GM18873 (cell line): ENCODE measurements at regions not wholly inside any gene's neighbourhood (a gene's known extent, or its start where the extent isn't known, plus 50 kb on each side); places are given as distances from the start of the nearest gene placed in this dataset.

Source experiments
- ATAC-seq: cut with Tn5 transposase; IDR thresholded peaks from one replicate; pipeline ENCODE4 v1.9.1; 2021; ENCODE audit warnings: mild to moderate bottlenecking, moderate library complexity, moderate number of reproducible peaks; ENCODE audit not compliant: unreplicated experiment, low FRiP score

DNA sequence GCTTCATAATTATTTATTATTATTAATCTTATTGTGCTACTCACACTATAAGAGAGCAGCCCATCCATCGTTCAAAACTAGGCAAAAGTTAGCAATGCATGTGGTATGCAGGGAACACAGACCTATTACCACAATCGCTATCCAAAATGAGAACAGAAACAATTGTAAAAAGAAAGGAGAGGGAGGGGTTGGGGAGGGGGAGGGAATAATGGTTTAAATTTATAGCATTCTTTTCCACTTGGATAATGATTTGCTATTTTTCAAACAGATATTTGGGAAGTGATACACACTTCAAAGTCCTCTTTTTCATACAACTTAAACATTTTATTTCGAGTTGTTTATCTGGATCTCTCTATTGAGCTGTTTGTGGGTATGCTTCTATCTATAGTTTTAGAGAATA is 248.6 kb upstream of the SOX5 start:
- ATAC-seq = no peak

DNA sequence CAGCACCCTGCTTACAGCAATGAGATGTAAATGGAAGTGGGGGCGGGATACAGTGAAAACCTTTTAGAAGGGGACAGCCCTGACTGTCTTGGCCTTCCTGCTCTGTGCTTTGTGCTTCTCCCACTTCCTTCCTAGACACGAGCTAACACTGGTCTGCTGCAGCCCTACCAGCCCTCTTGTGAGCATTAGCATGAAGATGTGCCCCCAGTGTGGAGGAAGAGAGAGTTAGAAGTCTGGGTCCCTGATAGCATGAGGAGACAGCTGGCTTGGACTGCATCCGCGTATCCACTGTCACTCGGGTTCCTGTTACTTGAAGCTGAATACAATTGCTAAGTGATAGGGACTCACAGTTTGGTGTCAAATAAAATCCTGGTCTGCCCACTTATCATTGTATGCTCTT is 248.1 kb upstream of the SOX5 start:
- no peak for ATAC-seq

DNA sequence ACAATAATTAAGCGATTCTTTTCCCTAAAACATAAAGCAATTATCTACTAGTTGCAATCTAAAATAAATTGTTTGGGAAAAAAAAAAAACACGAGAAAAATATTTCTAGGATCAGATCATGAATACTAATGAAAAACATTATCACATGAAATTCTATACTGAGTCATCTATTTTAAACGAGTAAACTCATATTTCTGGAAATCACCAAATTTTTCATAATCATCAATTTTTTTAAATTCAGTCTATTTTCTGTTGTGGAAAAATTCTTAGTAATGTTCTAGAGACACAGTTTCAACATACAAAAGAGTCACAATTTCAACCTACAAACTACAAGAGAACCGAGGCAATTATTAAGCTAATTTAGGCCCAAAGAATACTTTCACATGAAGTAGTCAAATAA is 245.6 kb upstream of the SOX5 start:
- ATAC-seq = no peak

DNA sequence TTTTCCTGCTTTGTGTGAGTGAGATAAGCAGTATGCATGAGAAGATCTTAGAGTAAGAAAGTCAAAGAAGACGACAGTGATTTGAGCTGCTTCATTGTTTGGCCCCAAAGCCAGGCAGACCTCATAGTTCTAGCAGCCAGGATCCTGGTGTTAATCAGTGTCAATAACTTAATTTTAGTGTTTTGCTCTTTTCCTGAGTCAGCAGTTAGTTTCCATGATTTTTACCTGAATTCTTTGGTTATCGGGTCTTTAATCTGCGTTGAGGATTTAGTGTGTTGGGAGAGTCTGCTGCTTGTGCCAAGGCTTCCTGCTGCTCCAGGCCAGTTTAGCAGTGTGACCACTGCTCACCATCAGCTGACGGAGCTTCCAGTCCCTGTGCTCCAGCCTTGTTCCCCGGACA is 241.6 kb upstream of the SOX5 start:
- no peak for ATAC-seq

DNA sequence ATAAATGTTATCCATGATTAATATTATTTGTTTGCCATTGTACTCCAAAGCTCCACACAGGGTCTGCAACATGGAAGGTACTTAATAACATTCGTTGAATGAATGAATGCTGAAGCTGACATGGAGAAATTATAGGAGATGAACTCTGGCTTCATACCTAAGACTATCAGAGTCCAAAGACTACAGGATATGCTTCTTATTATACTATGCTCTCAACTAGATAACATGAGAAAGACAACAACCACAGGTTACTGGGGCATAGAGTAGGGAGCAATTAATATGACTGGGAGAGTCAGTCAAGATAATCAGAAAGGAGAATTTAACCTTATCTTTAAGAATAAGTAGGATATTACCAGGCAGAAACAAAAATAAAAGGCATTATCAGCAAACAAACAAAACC is 236.3 kb upstream of the SOX5 start:
- no peak for ATAC-seq

DNA sequence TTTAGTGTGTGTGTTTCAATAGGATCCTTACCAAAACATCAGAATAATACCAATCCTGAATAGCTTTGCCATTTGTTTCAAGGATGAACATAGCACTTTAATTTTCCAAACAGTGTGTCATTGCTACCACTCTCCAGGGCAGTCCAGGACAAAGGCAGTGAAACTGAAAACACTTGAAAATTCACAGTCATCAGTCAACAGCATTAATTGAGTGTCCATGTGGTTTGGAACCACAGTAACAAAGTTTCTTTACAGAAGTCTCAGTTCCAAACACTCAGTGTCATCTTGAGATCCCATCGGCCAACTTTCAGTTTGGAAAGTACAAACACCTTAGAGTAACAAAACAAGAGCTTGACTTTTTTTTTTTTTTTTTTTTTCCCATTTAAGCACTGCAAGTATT is 228.4 kb upstream of the SOX5 start:
- ATAC-seq = peak; percentile 92

DNA sequence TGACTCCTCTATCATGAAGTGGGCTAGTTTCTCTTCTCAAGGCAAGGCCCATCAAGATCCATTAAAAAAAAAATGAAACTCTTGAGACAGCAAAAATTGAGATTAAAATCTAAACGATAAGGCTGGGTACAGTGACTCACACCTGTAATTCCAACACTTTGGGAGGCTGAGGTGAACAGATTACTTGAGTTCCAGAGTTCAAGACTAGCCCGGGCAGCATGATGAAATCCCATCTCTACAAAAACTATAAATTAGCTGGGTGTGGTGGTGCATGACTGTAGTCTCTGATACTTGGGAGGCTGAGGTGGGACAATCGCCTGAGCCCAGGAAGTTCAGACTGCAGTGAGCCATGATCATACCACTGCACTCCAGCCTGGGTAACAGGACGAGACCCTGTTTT is 226.5 kb upstream of the SOX5 start:
- ATAC-seq = no peak

DNA sequence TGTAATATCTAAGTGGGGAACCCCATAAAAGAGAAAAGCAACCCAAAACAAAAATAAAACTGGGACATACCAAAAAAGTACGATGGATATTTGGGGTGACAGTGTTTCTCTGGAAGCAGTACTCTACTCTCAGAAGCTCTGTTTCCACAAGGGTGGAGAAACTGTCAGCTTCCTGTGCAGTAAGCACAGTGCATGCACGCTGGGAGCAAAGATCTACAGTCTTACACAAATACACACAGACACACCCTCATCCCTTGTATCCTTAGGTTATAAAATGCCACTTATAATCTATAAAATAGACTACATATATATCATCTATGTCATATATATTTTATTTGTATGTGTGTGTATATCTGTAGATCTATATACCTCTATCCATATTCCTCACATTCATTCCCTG is 225.8 kb upstream of the SOX5 start:
- no peak for ATAC-seq

DNA sequence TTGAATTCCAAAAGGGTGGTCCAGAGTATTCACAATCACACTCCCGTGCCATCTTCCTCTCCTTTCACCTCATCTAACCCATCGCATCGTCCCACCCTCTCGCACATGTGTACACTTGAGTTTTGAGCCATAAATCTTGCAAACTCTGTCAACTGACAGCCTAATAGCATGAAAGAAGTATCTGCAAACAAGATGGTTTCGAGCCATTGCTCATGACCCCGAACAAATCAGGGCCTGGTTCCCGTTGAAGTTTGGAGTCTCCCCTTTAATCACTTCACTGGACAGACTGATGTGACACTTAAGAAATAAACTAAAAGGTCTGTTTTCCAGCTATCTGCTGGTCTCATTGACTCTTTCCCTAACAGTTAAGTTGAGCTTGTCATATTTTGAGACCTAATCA is 223.6 kb upstream of the SOX5 start:
- no peak for ATAC-seq

DNA sequence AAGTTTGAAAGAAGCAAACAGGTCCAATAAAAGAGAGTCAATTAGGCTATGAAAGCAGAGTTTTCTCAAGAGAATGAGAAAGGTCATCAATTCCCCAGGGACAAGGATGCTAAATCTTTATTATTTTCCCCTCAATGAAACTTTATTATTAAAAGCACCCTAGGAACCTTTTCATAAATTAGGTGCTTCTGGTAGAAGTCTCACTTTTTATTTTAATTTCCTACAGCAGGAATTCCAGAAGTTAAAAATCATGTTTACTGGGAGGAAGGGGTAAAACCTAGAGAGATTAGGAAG is 223.2 kb upstream of the SOX5 start:
- ATAC-seq = no peak

DNA sequence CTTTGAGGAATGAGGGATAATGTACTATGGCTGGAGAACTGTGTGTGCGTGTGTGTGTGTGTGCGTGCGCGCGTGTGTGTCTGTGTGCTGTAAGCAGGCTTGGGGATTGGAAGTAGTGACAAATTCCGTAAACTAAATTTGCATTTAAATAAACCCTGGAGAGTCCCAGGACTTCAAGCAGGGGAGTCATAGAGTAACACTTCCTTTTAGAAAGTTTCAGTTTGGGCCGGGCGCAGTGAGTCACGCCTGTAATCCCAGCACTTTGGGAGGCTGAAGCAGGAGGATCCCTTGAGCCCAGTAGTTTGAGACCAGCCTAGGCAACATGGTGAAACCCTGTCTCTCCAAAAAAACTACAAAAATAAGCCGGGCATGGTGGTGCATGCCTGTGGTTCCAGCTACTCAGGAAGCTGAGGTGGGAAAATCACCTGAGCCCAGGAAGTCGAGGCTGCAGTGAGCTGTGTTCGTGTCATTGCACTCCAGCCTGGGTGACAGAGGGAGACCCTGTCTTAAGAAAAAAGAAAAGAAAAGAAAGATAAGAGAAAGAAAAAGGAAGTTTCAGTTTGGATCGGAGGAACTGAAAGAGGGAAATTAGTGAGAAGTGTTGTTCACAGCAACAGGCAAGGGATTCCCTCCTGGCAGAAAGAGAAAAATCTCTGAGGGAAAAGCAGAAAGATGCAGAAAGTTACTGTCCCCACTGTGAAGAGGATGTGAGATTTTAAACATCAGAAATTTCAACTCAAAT is 222.7 kb upstream of the SOX5 start:
- ATAC-seq = peak; percentile 83

DNA sequence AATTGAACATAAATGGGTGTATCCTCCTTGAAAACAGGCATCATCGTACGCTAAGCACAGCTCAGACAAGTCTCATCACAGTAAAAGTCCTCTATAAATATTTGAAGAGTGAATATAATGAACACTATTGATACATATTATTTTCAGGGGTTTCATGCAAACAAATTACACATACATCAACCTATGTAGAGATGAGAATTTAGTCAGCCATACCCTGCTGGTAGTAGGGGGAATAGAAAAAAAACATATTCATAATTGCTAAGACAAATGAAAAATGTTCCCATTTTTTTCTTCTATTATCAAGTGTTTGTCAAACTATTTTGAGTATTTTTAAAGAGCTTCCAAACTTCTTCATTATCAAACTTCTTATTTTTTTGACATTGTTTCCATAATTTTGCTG is 205.6 kb upstream of the SOX5 start:
- no peak for ATAC-seq

DNA sequence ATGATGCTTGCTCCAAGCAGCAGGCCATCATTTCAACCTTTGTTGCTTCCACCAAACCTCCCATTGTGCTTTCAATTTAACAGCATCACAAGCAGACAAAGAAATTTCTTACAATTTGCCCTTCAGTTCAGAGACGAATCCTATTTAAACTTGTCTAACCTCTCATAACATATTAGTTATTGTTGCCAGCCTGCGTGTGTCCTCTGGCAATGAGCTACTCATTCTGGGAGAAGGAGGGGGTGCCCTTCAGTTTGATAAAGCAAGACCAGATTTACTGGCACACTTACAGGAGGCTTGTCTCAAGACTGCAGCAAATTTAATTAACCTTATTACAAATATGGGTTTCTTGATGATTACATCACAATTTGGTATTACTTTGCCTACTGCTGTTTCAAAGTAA is 203.6 kb upstream of the SOX5 start:
- no peak for ATAC-seq

DNA sequence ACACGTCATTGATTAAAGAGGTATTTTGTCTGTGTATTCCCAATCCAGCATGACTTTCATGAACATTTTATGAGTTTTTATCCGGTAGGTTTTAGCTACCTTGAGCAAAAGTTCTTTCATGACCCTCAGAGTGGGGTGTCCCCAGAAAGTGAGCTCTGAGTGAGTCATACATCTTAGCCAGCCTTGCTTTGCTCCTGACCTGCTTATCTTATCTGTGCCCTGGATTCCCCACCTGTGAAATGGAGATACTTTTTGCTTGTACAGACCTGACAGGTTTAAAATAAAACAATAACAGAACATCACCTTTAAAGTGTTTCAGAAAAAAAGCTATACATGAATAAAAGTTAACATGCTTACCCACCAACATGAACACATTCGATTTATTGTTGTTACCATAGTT is 202.8 kb upstream of the SOX5 start:
- ATAC-seq = no peak

DNA sequence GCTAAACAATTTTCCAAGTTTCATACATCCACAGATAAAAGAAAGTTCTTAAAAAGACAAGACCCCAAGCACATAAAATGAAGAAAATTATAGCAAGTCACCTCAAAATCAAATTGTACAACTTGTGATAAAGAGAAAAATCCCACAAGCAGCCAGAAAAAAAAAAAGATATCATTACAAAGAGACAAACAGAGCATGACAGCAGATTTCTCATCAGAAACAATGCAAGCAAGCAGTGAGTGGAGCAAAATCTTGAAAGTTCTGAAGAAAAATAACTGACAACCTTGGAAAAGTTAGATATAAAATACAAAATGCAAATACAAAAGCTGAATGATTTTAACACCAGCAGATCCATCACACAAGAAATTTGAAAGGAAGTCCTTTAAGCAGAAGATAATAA is 194.5 kb upstream of the SOX5 start:
- ATAC-seq = no peak

DNA sequence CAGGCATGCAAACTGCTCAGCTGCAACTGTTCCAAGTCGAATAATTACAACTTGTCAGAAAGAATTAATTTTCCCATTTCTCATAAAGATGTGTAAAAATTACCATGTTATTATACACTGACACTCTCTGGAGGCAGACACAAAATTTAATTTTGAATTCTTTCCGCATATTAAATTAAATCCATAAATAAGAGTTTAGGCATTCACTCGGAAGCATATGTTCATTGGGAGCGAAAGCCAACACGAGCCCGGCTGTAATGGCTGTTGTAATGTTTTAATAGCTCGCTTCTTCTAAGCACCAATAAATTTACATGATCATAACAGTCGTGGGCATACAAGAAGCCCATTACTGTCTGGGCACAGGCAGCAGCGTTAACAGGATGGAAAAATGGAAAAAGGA is 189.6 kb upstream of the SOX5 start:
- no peak for ATAC-seq

DNA sequence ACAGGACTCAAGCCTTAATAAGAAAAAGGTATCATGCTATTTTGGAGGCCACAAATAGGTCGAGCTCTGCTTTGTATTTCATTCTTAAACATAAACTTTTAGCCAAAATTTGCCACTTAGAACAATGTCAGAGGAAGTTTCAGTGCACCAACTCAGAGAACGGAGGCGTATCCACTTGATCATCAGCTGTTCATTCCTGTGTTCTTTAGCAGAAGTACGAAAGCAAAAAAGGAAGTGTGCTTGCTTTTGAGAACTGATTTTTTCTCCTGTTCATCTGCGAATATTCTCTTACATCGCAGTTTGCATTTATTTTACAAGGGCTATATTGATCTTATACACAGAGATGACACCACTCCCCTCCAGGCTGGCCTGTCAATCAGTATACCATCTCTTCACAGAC is 188.6 kb upstream of the SOX5 start:
- ATAC-seq = no peak

DNA sequence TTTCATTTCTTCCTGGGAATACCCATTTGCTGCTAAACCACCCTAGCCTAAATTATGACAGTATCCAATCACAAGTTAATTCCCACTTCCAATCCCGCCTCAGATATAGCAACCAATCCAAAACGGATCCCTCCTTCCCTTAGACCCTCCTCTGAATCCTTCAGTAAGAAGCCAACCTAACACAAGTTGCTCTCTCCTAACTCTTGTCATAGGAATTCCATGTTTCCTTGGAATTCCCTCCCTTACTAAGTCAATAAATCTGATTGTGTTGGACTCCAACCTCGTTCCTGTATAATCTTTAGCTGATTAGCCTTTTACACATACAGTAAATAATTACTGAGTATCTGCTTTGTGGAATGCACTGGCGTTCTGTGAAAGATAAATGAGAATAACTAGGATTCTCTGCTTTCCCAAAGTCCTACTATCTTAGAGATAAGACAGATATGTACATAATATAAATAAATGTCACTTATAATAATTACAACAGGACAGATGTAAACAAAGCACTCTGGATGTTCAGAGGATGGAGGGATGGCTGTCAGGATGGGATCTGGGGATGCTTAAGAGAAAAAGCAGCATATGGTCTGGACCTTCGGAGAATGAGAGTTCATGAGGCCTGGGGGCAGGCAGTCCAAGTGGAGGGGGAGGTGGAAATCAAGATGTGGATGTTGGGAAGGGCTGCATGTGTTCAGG is 185.8 kb upstream of the SOX5 start:
- no peak for ATAC-seq

DNA sequence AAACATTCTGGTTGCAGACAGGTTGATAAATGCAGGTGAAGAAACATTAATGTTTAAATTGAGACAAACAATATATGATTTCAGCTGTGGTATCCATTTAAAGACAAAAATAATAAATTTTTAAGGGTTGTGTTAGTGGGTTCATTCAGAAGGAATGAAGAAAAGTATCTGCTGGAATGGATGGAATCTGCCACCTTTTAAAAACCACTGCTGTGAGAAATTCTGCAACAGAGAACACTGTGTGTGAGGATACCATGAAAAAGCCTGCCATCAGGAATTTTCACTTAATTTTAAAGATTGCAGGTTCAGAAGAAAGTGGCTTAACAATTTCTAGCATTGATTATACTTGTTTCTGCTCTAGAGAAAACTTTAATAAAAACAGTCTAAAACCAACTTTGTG is 184.6 kb upstream of the SOX5 start:
- no peak for ATAC-seq

DNA sequence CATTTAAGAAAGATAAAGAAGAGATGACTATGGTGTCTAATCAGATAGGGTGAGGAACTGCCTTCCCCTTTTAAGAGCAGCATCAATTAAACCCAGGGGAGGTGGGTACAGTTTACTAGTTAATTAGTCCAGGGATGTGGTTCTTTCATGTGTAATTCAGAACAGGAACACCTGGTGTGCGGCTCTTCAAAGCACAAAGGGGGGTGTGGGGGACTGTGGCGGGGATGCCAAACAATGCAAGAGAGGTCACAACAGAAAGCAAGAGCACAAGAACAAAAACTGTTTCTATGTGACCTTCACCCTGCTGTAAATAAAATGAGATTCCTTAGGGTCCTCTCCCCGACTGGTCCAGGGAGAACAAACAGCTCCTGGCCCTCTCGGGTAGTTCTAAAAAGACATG is 183.9 kb upstream of the SOX5 start:
- ATAC-seq = no peak

DNA sequence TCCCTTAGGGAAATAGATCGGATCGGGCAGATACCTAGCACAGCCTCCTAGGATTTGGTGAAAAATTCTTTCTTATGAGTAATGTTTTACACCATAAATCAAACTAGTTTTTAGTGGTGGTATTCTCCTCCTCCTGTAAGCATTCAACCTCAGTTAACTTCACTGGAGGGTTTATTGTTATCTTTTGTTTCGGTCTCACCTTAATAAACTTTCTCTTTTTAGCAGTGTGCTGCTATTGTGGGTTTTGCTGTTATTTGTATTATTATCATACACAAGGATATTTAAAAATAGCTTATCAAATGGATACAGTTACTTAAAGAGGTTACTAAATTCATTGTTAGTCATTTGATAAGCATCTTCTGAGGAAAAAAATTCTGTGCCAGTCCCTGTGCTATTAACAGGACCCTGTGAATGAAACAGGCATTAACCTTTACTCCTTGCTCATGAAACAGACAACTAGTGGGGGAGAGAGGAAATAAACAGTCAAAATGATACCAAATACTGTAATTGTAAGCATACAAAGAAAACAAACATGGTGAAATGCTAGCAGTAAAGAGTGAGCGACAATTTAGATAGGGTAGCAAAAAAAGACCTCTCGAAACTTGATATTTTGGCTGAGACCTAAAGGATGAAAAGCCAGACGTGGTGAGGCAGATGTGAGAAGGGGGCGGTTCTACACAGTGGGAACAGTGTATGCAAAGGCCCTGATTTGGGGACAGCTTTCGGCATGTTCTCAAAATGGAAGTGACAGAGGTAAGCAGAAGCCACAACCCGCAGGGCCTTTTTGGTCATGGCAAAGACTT is 178.7 kb upstream of the SOX5 start:
- peak; percentile 96 for ATAC-seq

DNA sequence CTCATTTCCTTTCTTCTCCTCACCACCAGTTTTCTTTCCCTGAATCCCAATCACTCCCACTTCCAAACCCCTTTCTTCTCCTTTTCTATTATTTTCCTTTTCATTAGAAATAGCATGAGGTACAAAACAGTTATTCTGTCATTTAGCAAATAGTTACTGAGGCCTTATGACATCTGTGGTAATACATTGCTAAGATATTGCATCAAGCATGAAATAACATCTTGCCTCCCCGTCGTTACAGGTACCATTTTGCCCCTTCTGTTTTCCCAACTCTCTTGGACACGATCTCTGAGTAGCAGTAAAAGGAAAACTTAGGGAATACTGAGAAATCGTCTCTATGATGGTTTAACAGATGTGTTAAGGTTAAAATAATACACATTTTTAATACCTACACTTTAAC is 175.8 kb upstream of the SOX5 start:
- no peak for ATAC-seq
